WTC11 (cell line): ENCODE measurements at regions not wholly inside any gene's neighbourhood (a gene's known extent, or its start where the extent isn't known, plus 50 kb on each side); places are given as distances from the start of the nearest gene placed in this dataset.

Experiments used
- ATAC-seq: fragments of 200-7000 bp; cut with Tn5 transposase; 2 replicates; pipeline ENCODE4 v1.10.0; 2021; ENCODE audit warnings: mild to moderate bottlenecking, moderate library complexity
- CTCF ChIA-PET: fragments of 300-600 bp; sonication (Branson Sonifier 250); formaldehyde crosslinking; loops from one replicate; lab custom pipeline; 2021; ENCODE audit warnings: antibody characterized with exemption; lab: Charles Lee
- POLR2A ChIA-PET: fragments of 350-600 bp; sonication (Branson Sonifier 250); formaldehyde crosslinking; loops from one replicate; lab custom pipeline; 2021; ENCODE audit warnings: antibody characterized with exemption; lab: Charles Lee
- DNase-seq: peaks from one replicate; pipeline ENCODE4 v3.0.0; 2021; ENCODE audit warnings: low spot score
- H3K27ac Mint-ChIP-seq: 2 replicates; pipeline ENCODE4 v1.8.0; 2021; ENCODE audit warnings: mixed read lengths
- H3K27me3 Mint-ChIP-seq: 2 replicates; pipeline ENCODE4 v1.8.0; 2021; ENCODE audit warnings: low read depth, mild to moderate bottlenecking, moderate library complexity, mixed read lengths
- H3K36me3 Mint-ChIP-seq: 2 replicates; pipeline ENCODE4 v1.8.0; 2021; ENCODE audit warnings: mixed read lengths
- H3K4me1 Mint-ChIP-seq: 2 replicates; pipeline ENCODE4 v1.8.0; 2022; ENCODE audit warnings: mixed read lengths
- H3K4me3 Mint-ChIP-seq: 2 replicates; pipeline ENCODE4 v1.8.0; 2021; ENCODE audit warnings: mild to moderate bottlenecking, moderate library complexity, mixed read lengths
- H3K9me3 Mint-ChIP-seq: 2 replicates; pipeline ENCODE4 v1.8.0; 2021; ENCODE audit warnings: mixed read lengths
- ESRRA ChIP-seq: sonication (generic); formaldehyde crosslinking; IDR thresholded peaks from 2 replicates; pipeline ENCODE4 v1.8.1; 2022; ENCODE audit warnings: mild to moderate bottlenecking, missing genetic modification reagents, borderline replicate concordance
- FOXP1 ChIP-seq: sonication (generic); formaldehyde crosslinking; IDR thresholded peaks from 2 replicates; pipeline ENCODE4 v1.8.0; 2022; ENCODE audit warnings: missing genetic modification reagents, mild to moderate bottlenecking, moderate library complexity, borderline replicate concordance
- IRF2 ChIP-seq: sonication (generic); formaldehyde crosslinking; IDR thresholded peaks from 2 replicates; pipeline ENCODE4 v1.8.0; 2022; ENCODE audit warnings: low read depth, missing genetic modification reagents, borderline replicate concordance
- JUN ChIP-seq: sonication (generic); formaldehyde crosslinking; IDR thresholded peaks from 2 replicates; pipeline ENCODE4 v1.8.0; 2023; ENCODE audit warnings: mild to moderate bottlenecking, missing genetic modification reagents
- KAT7 ChIP-seq: sonication (generic); formaldehyde crosslinking; IDR thresholded peaks from 2 replicates; pipeline ENCODE4 v1.8.1; 2023; ENCODE audit warnings: missing genetic modification reagents, mild to moderate bottlenecking, borderline replicate concordance
- NFATC4 ChIP-seq: fragments of 250-450 bp; sonication (Bioruptor Pico); IDR thresholded peaks from 2 replicates; pipeline ENCODE4 v1.9.0; 2021; ENCODE audit warnings: mild to moderate bottlenecking
- NR1H2 ChIP-seq: sonication (generic); formaldehyde crosslinking; IDR thresholded peaks from 2 replicates; pipeline ENCODE4 v1.9.0; 2021; ENCODE audit warnings: mild to moderate bottlenecking, moderate library complexity, missing genetic modification reagents
- NR3C1 ChIP-seq: sonication (generic); formaldehyde crosslinking; conservative IDR thresholded peaks from 2 replicates; pipeline ENCODE4 v1.8.1; 2023; ENCODE audit warnings: low read depth, mild to moderate bottlenecking, missing genetic modification reagents
- RORB ChIP-seq: fragments of 250-450 bp; sonication (Bioruptor Pico); IDR thresholded peaks from 2 replicates; pipeline ENCODE4 v1.9.0; 2021; ENCODE audit warnings: mild to moderate bottlenecking
- SMAD3 ChIP-seq: sonication (generic); formaldehyde crosslinking; IDR thresholded peaks from 2 replicates; pipeline ENCODE4 v1.8.0; 2022; ENCODE audit warnings: missing genetic modification reagents, mild to moderate bottlenecking, borderline replicate concordance
- SMAD4 ChIP-seq: sonication (generic); formaldehyde crosslinking; IDR thresholded peaks from 2 replicates; pipeline ENCODE4 v1.8.0; 2022; ENCODE audit warnings: mild to moderate bottlenecking, missing genetic modification reagents
- SOX15 ChIP-seq: fragments of 250-450 bp; sonication (Bioruptor Pico); IDR thresholded peaks from 2 replicates; pipeline ENCODE4 v1.9.0; 2021; ENCODE audit warnings: mild to moderate bottlenecking
- SP1 ChIP-seq: sonication (generic); formaldehyde crosslinking; conservative IDR thresholded peaks from 2 replicates; pipeline ENCODE4 v1.8.1; 2022; ENCODE audit warnings: missing genetic modification reagents
- TEAD1 ChIP-seq: sonication (generic); formaldehyde crosslinking; IDR thresholded peaks from 2 replicates; pipeline ENCODE4 v1.8.0; 2022; ENCODE audit warnings: mild to moderate bottlenecking, missing genetic modification reagents
- ZNF232 ChIP-seq: sonication (generic); formaldehyde crosslinking; IDR thresholded peaks from 2 replicates; pipeline ENCODE4 v1.8.0; 2022; ENCODE audit warnings: mild to moderate bottlenecking, missing genetic modification reagents
- ZNF317 ChIP-seq: sonication (generic); formaldehyde crosslinking; IDR thresholded peaks from 2 replicates; pipeline ENCODE4 v1.8.1; 2023; ENCODE audit warnings: low read depth, mild to moderate bottlenecking, moderate library complexity, missing genetic modification reagents, borderline replicate concordance
- ZNF423 ChIP-seq: fragments of 250-450 bp; sonication (Bioruptor Pico); IDR thresholded peaks from 2 replicates; pipeline ENCODE4 v2.1.2; 2022; ENCODE audit warnings: mild to moderate bottlenecking, moderate library complexity
- TF ChIP-seq, protein P1 (sequence below): sonication (generic); formaldehyde crosslinking; IDR thresholded peaks from 2 replicates; pipeline ENCODE4 v1.8.0; 2023; ENCODE audit warnings: missing genetic modification reagents, mild to moderate bottlenecking, borderline replicate concordance
- TF ChIP-seq, protein P2 (sequence below): sonication (generic); formaldehyde crosslinking; IDR thresholded peaks from 2 replicates; pipeline ENCODE4 v1.8.1; 2023; ENCODE audit warnings: mild to moderate bottlenecking, missing genetic modification reagents, moderate library complexity
- TF ChIP-seq, protein P3 (sequence below): sonication (generic); formaldehyde crosslinking; IDR thresholded peaks from 2 replicates; pipeline ENCODE4 v1.8.0; 2022; ENCODE audit warnings: mild to moderate bottlenecking, missing genetic modification reagents
- TF ChIP-seq, protein P4 (sequence below): fragments of 250-450 bp; sonication (Bioruptor Pico); IDR thresholded peaks from 2 replicates; pipeline ENCODE4 v1.9.0; 2021; ENCODE audit warnings: mild to moderate bottlenecking
- TF ChIP-seq, protein P5 (sequence below): sonication (generic); formaldehyde crosslinking; IDR thresholded peaks from 2 replicates; pipeline ENCODE4 v1.8.1; 2022; ENCODE audit warnings: low read depth, missing genetic modification reagents, borderline replicate concordance
- TF ChIP-seq, protein P6 (sequence below): sonication (generic); formaldehyde crosslinking; IDR thresholded peaks from 2 replicates; pipeline ENCODE4 v1.8.1; 2022; ENCODE audit warnings: mild to moderate bottlenecking, missing genetic modification reagents, moderate library complexity, borderline replicate concordance

DNA sequence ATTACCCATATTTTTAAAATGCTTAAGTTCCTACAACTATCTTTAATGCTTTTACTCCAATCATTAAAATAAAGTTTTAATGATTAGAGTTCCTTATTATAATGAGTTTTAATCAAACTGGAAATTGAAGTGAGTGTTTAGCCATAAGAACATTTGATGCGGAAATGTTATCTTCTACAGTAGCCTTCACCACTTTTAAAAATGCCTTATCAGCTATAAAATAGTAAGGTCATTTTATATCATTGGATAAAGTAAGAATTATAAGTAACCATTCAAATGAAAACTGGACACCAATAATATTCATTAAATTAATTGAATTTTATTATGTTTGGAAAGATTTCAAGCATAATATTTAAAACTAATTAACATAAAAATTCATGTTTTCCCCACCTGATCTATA, 825.0 kb upstream of the ROBO1 start (continued):
- TF ChIP-seq, protein P1, sequence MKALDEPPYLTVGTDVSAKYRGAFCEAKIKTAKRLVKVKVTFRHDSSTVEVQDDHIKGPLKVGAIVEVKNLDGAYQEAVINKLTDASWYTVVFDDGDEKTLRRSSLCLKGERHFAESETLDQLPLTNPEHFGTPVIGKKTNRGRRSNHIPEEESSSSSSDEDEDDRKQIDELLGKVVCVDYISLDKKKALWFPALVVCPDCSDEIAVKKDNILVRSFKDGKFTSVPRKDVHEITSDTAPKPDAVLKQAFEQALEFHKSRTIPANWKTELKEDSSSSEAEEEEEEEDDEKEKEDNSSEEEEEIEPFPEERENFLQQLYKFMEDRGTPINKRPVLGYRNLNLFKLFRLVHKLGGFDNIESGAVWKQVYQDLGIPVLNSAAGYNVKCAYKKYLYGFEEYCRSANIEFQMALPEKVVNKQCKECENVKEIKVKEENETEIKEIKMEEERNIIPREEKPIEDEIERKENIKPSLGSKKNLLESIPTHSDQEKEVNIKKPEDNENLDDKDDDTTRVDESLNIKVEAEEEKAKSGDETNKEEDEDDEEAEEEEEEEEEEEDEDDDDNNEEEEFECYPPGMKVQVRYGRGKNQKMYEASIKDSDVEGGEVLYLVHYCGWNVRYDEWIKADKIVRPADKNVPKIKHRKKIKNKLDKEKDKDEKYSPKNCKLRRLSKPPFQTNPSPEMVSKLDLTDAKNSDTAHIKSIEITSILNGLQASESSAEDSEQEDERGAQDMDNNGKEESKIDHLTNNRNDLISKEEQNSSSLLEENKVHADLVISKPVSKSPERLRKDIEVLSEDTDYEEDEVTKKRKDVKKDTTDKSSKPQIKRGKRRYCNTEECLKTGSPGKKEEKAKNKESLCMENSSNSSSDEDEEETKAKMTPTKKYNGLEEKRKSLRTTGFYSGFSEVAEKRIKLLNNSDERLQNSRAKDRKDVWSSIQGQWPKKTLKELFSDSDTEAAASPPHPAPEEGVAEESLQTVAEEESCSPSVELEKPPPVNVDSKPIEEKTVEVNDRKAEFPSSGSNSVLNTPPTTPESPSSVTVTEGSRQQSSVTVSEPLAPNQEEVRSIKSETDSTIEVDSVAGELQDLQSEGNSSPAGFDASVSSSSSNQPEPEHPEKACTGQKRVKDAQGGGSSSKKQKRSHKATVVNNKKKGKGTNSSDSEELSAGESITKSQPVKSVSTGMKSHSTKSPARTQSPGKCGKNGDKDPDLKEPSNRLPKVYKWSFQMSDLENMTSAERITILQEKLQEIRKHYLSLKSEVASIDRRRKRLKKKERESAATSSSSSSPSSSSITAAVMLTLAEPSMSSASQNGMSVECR (CRISPR knock-in tag) = no peak
- no peak for TF ChIP-seq NR3C1

DNA sequence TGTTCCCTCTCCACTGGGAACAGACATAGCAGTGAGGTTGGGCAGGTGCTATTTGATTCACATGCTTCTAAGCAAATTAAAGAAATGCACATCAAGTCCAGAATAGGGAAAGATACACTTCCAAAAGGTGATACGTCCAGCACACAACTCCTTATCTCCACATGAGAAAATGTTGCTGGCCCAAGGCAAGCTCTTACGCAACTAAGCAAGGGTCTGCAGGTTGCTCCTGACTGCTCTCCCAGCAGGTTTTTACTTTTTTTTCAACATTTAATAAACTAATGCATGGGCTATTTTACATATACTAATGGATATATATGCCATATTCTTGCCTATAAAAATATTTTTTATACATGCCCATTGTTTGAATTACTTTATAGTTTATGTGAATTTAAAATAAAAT, 818.5 kb upstream of the ROBO1 start:
- TF ChIP-seq, protein P2, sequence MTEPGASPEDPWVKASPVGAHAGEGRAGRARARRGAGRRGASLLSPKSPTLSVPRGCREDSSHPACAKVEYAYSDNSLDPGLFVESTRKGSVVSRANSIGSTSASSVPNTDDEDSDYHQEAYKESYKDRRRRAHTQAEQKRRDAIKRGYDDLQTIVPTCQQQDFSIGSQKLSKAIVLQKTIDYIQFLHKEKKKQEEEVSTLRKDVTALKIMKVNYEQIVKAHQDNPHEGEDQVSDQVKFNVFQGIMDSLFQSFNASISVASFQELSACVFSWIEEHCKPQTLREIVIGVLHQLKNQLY (CRISPR knock-in tag) = no peak
- TF ChIP-seq FOXP1 (CRISPR knock-in tag) (no peak), SOX15 (no peak), ZNF423 (CRISPR knock-in tag) (no peak), NR1H2 (CRISPR knock-in tag) (no peak), TEAD1 (CRISPR knock-in tag) (no peak), SMAD3 (CRISPR knock-in tag) (no peak), IRF2 (CRISPR knock-in tag) (no peak), KAT7 (no peak), JUN (CRISPR knock-in tag) (no peak), ZNF317 (CRISPR knock-in tag) (no peak), NFATC4 (CRISPR knock-in tag) (no peak), ESRRA (no peak)
- TF ChIP-seq, protein P3, sequence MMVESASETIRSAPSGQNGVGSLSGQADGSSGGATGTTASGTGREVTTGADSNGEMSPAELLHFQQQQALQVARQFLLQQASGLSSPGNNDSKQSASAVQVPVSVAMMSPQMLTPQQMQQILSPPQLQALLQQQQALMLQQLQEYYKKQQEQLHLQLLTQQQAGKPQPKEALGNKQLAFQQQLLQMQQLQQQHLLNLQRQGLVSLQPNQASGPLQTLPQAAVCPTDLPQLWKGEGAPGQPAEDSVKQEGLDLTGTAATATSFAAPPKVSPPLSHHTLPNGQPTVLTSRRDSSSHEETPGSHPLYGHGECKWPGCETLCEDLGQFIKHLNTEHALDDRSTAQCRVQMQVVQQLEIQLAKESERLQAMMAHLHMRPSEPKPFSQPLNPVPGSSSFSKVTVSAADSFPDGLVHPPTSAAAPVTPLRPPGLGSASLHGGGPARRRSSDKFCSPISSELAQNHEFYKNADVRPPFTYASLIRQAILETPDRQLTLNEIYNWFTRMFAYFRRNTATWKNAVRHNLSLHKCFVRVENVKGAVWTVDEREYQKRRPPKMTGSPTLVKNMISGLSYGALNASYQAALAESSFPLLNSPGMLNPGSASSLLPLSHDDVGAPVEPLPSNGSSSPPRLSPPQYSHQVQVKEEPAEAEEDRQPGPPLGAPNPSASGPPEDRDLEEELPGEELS = no peak
- TF ChIP-seq, protein P4, sequence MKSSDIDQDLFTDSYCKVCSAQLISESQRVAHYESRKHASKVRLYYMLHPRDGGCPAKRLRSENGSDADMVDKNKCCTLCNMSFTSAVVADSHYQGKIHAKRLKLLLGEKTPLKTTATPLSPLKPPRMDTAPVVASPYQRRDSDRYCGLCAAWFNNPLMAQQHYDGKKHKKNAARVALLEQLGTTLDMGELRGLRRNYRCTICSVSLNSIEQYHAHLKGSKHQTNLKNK (CRISPR knock-in tag) = no peak
- ChIA-PET CTCF (no interaction called here), POLR2A (no interaction called here)
- peaks cover 4% of the 10 kb centered on the region; the same call in 1 of the 2 replicates for H3K36me3 Mint-ChIP-seq
- H3K4me3 Mint-ChIP-seq = no peak overlapping the region
- H3K27me3 Mint-ChIP-seq = no peaks in the 10 kb centered on the region
- no peak for ATAC-seq
- no peak overlapping the region for H3K27ac Mint-ChIP-seq
- peaks cover 10% of the 10 kb centered on the region for H3K9me3 Mint-ChIP-seq
- no peak for DNase-seq
- peaks cover 9% of the 10 kb centered on the region for H3K4me1 Mint-ChIP-seq

DNA sequence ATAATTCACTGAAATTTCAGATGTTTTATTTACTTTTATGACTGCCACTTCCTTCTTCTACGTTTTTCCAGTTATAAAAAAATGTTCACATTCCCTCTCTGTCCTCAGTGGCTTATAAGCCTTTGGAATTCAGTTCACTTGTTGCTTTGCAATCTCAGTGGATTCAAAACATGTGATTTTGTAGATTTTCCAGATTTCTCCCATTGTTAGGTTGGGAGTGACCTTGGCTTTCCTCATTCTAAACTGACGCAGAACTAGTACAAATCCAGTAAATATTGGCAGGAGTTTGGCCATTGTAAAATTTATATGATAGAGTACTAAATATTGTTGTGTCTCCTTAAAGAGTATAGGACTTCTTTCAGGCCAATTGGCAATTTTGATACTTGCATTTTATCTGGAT, 812.3 kb upstream of the ROBO1 start:
- ChIA-PET CTCF (no interaction called here), POLR2A (no interaction called here)
- ATAC-seq = no peak
- Mint-ChIP-seq H3K4me3 (no peak overlapping the region), H3K9me3 (no peaks in the 10 kb centered on the region), H3K27me3 (no peaks in the 10 kb centered on the region), H3K4me1 (peaks cover 18% of the 10 kb centered on the region), H3K27ac (no peak overlapping the region), H3K36me3 (no peaks in the 10 kb centered on the region)
- no peak for DNase-seq
- TF ChIP-seq RORB (no peak), ZNF232 (no peak), SP1 (CRISPR knock-in tag) (no peak), SMAD4 (CRISPR knock-in tag) (no peak)
- TF ChIP-seq, protein P5, sequence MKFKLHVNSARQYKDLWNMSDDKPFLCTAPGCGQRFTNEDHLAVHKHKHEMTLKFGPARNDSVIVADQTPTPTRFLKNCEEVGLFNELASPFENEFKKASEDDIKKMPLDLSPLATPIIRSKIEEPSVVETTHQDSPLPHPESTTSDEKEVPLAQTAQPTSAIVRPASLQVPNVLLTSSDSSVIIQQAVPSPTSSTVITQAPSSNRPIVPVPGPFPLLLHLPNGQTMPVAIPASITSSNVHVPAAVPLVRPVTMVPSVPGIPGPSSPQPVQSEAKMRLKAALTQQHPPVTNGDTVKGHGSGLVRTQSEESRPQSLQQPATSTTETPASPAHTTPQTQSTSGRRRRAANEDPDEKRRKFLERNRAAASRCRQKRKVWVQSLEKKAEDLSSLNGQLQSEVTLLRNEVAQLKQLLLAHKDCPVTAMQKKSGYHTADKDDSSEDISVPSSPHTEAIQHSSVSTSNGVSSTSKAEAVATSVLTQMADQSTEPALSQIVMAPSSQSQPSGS (CRISPR knock-in tag) = no peak
- TF ChIP-seq, protein P6, sequence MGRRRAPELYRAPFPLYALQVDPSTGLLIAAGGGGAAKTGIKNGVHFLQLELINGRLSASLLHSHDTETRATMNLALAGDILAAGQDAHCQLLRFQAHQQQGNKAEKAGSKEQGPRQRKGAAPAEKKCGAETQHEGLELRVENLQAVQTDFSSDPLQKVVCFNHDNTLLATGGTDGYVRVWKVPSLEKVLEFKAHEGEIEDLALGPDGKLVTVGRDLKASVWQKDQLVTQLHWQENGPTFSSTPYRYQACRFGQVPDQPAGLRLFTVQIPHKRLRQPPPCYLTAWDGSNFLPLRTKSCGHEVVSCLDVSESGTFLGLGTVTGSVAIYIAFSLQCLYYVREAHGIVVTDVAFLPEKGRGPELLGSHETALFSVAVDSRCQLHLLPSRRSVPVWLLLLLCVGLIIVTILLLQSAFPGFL (CRISPR knock-in tag) = no peak
